HCT116 (cell line): ENCODE measurements at regions not wholly inside any gene's neighbourhood (a gene's known extent, or its start where the extent isn't known, plus 50 kb on each side); places are given as distances from the start of the nearest gene placed in this dataset.

ENCODE experiments used
- ATAC-seq: fragments of 200-7000 bp; cut with Tn5 transposase; 2 replicates; pipeline ENCODE4 v1.9.1; 2020; ENCODE audit warnings: mild to moderate bottlenecking, moderate library complexity
- BruUV-seq: library from RNA; stranded (reverse); fragments of 400-500 nt; replicated peaks from 2 replicates; lab custom pipeline; 2021; lab: Mats Ljungman, UMichigan
- CTCF ChIA-PET: fragments of 300-600 bp; sonication (Branson Sonifier 250); formaldehyde crosslinking; loops from one replicate; lab custom pipeline; 2021; ENCODE audit warnings: antibody characterized with exemption; lab: Charles Lee
- POLR2A ChIA-PET: fragments of 300-600, 350-600 bp; sonication (Branson Sonifier 250); formaldehyde crosslinking; loops from one replicate; lab custom pipeline; 2021; ENCODE audit warnings: antibody characterized with exemption; lab: Charles Lee
- RAD21 ChIA-PET, 2 experiments: fragments of 300-600 bp; sonication (Branson Sonifier 250); formaldehyde crosslinking; loops; one replicate each; lab custom pipeline; 2023; ENCODE audit warnings: low total read pairs in 2 of 2; ENCODE audit not compliant: uncharacterized antibody in 2 of 2, unreplicated experiment in 2 of 2, low non-redundant PET in 1 of 2; lab: Charles Lee
- DNase-seq: peaks from one replicate; pipeline ENCODE4 v3.0.0-alpha.2; 2010; ENCODE audit warnings: low read depth, low spot score
- H2AFZ ChIP-seq: fragments of 200-600 bp; shearing (Covaris generic), sonication (generic); 2 replicates; pipeline ENCODE4 v1.6.1; 2017; ENCODE audit warnings: low read depth, mixed run types, mixed read lengths, antibody characterized with exemption, low read length; ENCODE audit not compliant: poor library complexity, severe bottlenecking
- H3K27ac ChIP-seq: 2 replicates; pipeline ENCODE4 v1.5.1; 2012; ENCODE audit warnings: low read depth, low read length
- H3K27me3 ChIP-seq: fragments of 200-600 bp; sonication (generic); 2 replicates; pipeline ENCODE4 v1.6.1; 2016; ENCODE audit warnings: mixed run types, low read length, mixed read lengths; ENCODE audit not compliant: insufficient read depth
- H3K36me3 ChIP-seq, 2 experiments: fragments of 200-500 bp in 1 of 2; fragments of 200-600 bp in 1 of 2; sonication (Bioruptor generic) in 1 of 2; sonication (generic) in 1 of 2; 2 replicates each; pipeline versions ENCODE4 v1.5.1 to v1.6.1; 2014 to 2016; ENCODE audit warnings: low read length in 2 of 2, inconsistent platforms in 1 of 2, mixed read lengths in 1 of 2, mixed run types in 1 of 2; ENCODE audit not compliant: insufficient read depth in 2 of 2, control insufficient read depth in 1 of 2
- H3K4me1 ChIP-seq, 2 experiments: fragments of 200-600 bp in 1 of 2; sonication (generic) in 1 of 2; 2 replicates each; pipeline versions ENCODE4 v1.5.1 to v1.6.1; 2012 to 2017; ENCODE audit warnings: low read length in 2 of 2, inconsistent platforms in 1 of 2, mild to moderate bottlenecking in 1 of 2, mixed read lengths in 1 of 2, mixed run types in 1 of 2, moderate library complexity in 1 of 2; ENCODE audit not compliant: insufficient read depth in 2 of 2, control insufficient read depth in 1 of 2
- H3K4me2 ChIP-seq: fragments of 200-600 bp; sonication (generic); 2 replicates; pipeline ENCODE4 v1.6.1; 2017; ENCODE audit warnings: mixed run types, low read length, mixed read lengths
- H3K4me3 ChIP-seq, 2 experiments: fragments of 200-600 bp in 1 of 2; sonication (generic) in 1 of 2; replicated peaks in 1 of 2; 2 replicates each; pipeline ENCODE4 v1.5.1; 2011 to 2016; ENCODE audit warnings: low read length in 2 of 2, control low read depth in 1 of 2, low read depth in 1 of 2, mild to moderate bottlenecking in 1 of 2, mixed read lengths in 1 of 2, mixed run types in 1 of 2
- H3K79me2 ChIP-seq: fragments of 200-600 bp; sonication (generic); 2 replicates; pipeline ENCODE4 v1.6.1; 2017; ENCODE audit warnings: mild to moderate bottlenecking, mixed run types, low read length, moderate library complexity, mixed read lengths; ENCODE audit not compliant: insufficient read depth
- H3K9ac ChIP-seq: fragments of 200-600 bp; sonication (generic); 2 replicates; pipeline ENCODE4 v1.6.1; 2016; ENCODE audit warnings: low read length, mixed read lengths
- H3K9me2 ChIP-seq: fragments of 200-600 bp; sonication (generic), shearing (Covaris generic); 2 replicates; pipeline ENCODE4 v1.6.1; 2017; ENCODE audit warnings: mixed run types, mild to moderate bottlenecking, moderate library complexity; ENCODE audit not compliant: insufficient read depth
- H3K9me3 ChIP-seq, 2 experiments: fragments of 200-500 bp in 1 of 2; fragments of 200-600 bp in 1 of 2; sonication (Bioruptor generic) in 1 of 2; sonication (generic) in 1 of 2; 2 replicates each; pipeline ENCODE4 v1.6.1; 2014 to 2017; ENCODE audit warnings: low read length in 2 of 2, mixed read lengths in 2 of 2, inconsistent platforms in 1 of 2, low read depth in 1 of 2, mild to moderate bottlenecking in 1 of 2, mixed run types in 1 of 2, moderate library complexity in 1 of 2; ENCODE audit not compliant: control insufficient read depth in 1 of 2, insufficient read depth in 1 of 2
- H4K20me1 ChIP-seq: fragments of 200-600 bp; sonication (generic), shearing (Covaris generic); 2 replicates; pipeline ENCODE4 v1.6.1; 2017; ENCODE audit warnings: mixed run types, mild to moderate bottlenecking, moderate library complexity; ENCODE audit not compliant: insufficient read depth
- CEBPB ChIP-seq: IDR thresholded peaks from 2 replicates; pipeline ENCODE4 v1.6.1; 2012; ENCODE audit warnings: low read depth
- ELF1 ChIP-seq: IDR thresholded peaks from 2 replicates; pipeline ENCODE4 v1.6.1; 2012; ENCODE audit warnings: low read depth, borderline replicate concordance
- EZH2phosphoT487 ChIP-seq: fragments of 200-600 bp; IDR thresholded peaks from 2 replicates; pipeline ENCODE4 v1.6.1; 2018; ENCODE audit warnings: antibody characterized with exemption, borderline replicate concordance
- FOSL1 ChIP-seq: IDR thresholded peaks from 2 replicates; pipeline ENCODE4 v1.6.1; 2012; ENCODE audit warnings: low read depth
- JUND ChIP-seq: IDR thresholded peaks from 2 replicates; pipeline ENCODE4 v1.6.1; 2012
- MAX ChIP-seq: IDR thresholded peaks from 2 replicates; pipeline ENCODE4 v1.6.1; 2012
- POLR2AphosphoS5 ChIP-seq: IDR thresholded peaks from 2 replicates; pipeline ENCODE4 v1.6.1; 2011; ENCODE audit warnings: mild to moderate bottlenecking, low read depth, low read length, moderate library complexity
- RAD21 ChIP-seq: IDR thresholded peaks from 2 replicates; pipeline ENCODE4 v1.6.1; 2012; ENCODE audit warnings: low read depth, mild to moderate bottlenecking
- REST ChIP-seq: IDR thresholded peaks from 2 replicates; pipeline ENCODE4 v1.6.1; 2012; ENCODE audit warnings: low read depth
- SIN3A ChIP-seq: IDR thresholded peaks from 2 replicates; pipeline ENCODE4 v1.6.1; 2012; ENCODE audit warnings: low read depth
- SP1 ChIP-seq: IDR thresholded peaks from 2 replicates; pipeline ENCODE4 v1.6.1; 2012; ENCODE audit warnings: low read depth
- SRF ChIP-seq: IDR thresholded peaks from 2 replicates; pipeline ENCODE4 v1.6.1; 2012; ENCODE audit warnings: low read depth
- TCF7L2 ChIP-seq: IDR thresholded peaks from 2 replicates; pipeline ENCODE4 v1.7.0; 2011; ENCODE audit warnings: borderline replicate concordance, inconsistent platforms; ENCODE audit not compliant: insufficient read depth, insufficient read length; ENCODE audit errors: extremely low read depth
- YY1 ChIP-seq: IDR thresholded peaks from 2 replicates; pipeline ENCODE4 v1.6.1; 2011; ENCODE audit warnings: low read length, low read depth, moderate library complexity, mild to moderate bottlenecking; ENCODE audit not compliant: insufficient replicate concordance; ENCODE audit errors: extremely low read depth
- ZFX ChIP-seq: fragments of 450-650 bp; IDR thresholded peaks from 2 replicates; pipeline ENCODE4 v1.6.1; 2017
- ZNF274 ChIP-seq: fragments of 200-500 bp; sonication (Bioruptor generic); IDR thresholded peaks from 2 replicates; pipeline ENCODE4 v1.6.1; 2014; ENCODE audit warnings: mild to moderate bottlenecking, low read depth, low read length, inconsistent platforms
- intact Hi-C: fragments of 100-400 bp; cut with micrococcal nuclease; formaldehyde crosslinking; loops from 2 replicates; pipeline ENCODE4 v1.10.0; 2022
- TF ChIP-seq, protein P1 (sequence below): IDR thresholded peaks from 2 replicates; pipeline ENCODE4 v1.6.1; 2011; ENCODE audit warnings: mild to moderate bottlenecking, low read length, moderate library complexity; ENCODE audit not compliant: insufficient replicate concordance; ENCODE audit errors: extremely low read depth
- TF ChIP-seq, protein P2 (sequence below): IDR thresholded peaks from 2 replicates; pipeline ENCODE4 v1.6.1; 2012
- TF ChIP-seq, protein P3 (sequence below), 3 experiments: fragments of 200-600 bp in 1 of 3; sonication (generic) in 1 of 3; IDR thresholded peaks in 2 of 3; conservative IDR thresholded peaks in 1 of 3; 2 replicates each; pipeline ENCODE4 v1.5.1; 2012 to 2017; ENCODE audit warnings: low read depth in 2 of 3, low read length in 2 of 3, antibody characterized with exemption in 1 of 3, borderline replicate concordance in 1 of 3, control low read depth in 1 of 3, mild to moderate bottlenecking in 1 of 3, mixed read lengths in 1 of 3, mixed run types in 1 of 3, moderate library complexity in 1 of 3; ENCODE audit not compliant: insufficient read depth in 1 of 3

- Histone ChIP-seq H3K9me3 (no peaks in the 10 kb centered on the region; a peak in 1 of 4 replicates), H3K9me2 (no peaks in the 10 kb centered on the region), H4K20me1 (no peaks in the 10 kb centered on the region), H3K9ac (no peak overlapping the region), H3K36me3 (no peaks in the 10 kb centered on the region), H3K4me2 (no peak overlapping the region), H3K4me1 (no peaks in the 10 kb centered on the region), H3K27me3 (no peaks in the 10 kb centered on the region), H3K79me2 (no peaks in the 10 kb centered on the region), H3K4me3 (no peak overlapping the region), H3K27ac (no peak overlapping the region), H2AFZ (no peak overlapping the region)
- TF ChIP-seq POLR2AphosphoS5 (no peak), SRF (no peak), SIN3A (no peak), JUND (no peak), ZFX (no peak), YY1 (no peak), ELF1 (no peak), ZNF274 (no peak), FOSL1 (no peak), EZH2phosphoT487 (no peak), MAX (no peak), RAD21 (no peak), CEBPB (no peak), TCF7L2 (no peak), REST (no peak), SP1 (no peak)
- TF ChIP-seq, protein P1, sequence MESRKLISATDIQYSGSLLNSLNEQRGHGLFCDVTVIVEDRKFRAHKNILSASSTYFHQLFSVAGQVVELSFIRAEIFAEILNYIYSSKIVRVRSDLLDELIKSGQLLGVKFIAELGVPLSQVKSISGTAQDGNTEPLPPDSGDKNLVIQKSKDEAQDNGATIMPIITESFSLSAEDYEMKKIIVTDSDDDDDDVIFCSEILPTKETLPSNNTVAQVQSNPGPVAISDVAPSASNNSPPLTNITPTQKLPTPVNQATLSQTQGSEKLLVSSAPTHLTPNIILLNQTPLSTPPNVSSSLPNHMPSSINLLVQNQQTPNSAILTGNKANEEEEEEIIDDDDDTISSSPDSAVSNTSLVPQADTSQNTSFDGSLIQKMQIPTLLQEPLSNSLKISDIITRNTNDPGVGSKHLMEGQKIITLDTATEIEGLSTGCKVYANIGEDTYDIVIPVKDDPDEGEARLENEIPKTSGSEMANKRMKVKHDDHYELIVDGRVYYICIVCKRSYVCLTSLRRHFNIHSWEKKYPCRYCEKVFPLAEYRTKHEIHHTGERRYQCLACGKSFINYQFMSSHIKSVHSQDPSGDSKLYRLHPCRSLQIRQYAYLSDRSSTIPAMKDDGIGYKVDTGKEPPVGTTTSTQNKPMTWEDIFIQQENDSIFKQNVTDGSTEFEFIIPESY: no peak
- TF ChIP-seq, protein P2, sequence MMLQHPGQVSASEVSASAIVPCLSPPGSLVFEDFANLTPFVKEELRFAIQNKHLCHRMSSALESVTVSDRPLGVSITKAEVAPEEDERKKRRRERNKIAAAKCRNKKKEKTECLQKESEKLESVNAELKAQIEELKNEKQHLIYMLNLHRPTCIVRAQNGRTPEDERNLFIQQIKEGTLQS: no peak
- TF ChIP-seq, protein P3, sequence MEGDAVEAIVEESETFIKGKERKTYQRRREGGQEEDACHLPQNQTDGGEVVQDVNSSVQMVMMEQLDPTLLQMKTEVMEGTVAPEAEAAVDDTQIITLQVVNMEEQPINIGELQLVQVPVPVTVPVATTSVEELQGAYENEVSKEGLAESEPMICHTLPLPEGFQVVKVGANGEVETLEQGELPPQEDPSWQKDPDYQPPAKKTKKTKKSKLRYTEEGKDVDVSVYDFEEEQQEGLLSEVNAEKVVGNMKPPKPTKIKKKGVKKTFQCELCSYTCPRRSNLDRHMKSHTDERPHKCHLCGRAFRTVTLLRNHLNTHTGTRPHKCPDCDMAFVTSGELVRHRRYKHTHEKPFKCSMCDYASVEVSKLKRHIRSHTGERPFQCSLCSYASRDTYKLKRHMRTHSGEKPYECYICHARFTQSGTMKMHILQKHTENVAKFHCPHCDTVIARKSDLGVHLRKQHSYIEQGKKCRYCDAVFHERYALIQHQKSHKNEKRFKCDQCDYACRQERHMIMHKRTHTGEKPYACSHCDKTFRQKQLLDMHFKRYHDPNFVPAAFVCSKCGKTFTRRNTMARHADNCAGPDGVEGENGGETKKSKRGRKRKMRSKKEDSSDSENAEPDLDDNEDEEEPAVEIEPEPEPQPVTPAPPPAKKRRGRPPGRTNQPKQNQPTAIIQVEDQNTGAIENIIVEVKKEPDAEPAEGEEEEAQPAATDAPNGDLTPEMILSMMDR (IDR thresholded peaks at IDR 0.05 in 2 of 3, conservative IDR thresholded peaks at IDR 0.05 in 1 of 3; ENCODE audit: borderline replicate concordance in 1 of 3, insufficient read depth in 1 of 3, low read depth in 2 of 3, low read length in 2 of 3): no peak
- intact Hi-C loops: no loop called here
- POLR2A ChIA-PET: no interaction called here
- DNase-seq (no peak), ATAC-seq (no peak)
- no TSS peak for BruUV-seq
- RAD21 ChIA-PET: no interaction called here
- CTCF ChIA-PET: no interaction called here
Measured at GRCh38 chr2:41488888-41489287, 558.9 kb upstream of the PKDCC start.
